NCI-H82 treated with DMSO at 0.1 percent for 48 hours (cell line): ENCODE measurements at regions not wholly inside any gene's neighbourhood (a gene's known extent, or its start where the extent isn't known, plus 50 kb on each side); places are given as distances from the start of the nearest gene placed in this dataset.

Experiments
- DNase-seq: peaks from one replicate; lab custom pipeline; 2025; ENCODE audit not compliant: unreplicated experiment; lab: John Stamatoyannopoulos, UW

GRCh38 chr13:38606699-38607535 lies 80.0 kb upstream of the FREM2 start:
- DNase-seq: no peak

DNA sequence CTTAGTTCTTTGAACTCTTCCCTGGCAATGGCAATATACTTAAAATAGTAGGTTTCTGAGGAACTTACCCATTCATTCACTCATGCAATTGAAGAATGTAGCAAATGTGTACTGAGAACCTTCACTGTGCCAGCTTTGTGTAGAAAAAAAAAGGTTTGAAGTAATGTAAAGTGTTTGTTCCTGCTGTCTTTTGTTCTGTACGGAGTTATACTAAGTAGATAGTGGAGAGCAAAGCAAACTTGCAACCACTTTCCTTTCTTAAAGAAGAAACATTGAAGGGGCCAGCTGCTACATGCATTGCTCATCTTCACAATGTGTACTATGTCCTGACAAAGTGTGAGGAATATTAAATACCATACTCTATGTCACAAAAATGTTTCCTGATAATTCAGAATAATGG lies 68.9 kb upstream of the FREM2 start:
- DNase-seq: no peak

DNA sequence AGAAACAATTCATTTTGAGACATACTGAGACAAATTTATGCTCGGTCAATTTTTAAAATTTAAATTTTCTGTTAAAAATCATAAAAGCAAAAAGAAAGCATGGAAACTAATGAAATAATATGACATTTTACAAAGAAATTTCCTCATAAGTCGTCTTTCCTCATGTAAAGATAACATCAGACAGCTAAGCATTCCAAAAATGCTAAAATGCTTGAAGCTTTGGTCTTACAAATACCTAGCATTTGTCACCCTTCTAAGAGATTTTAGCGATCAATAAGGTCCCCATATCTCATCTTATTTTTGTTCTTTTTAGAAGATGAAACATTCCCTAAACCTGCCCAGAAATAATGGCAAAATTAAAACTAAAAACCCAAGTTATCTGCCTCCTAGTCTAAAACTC lies 68.5 kb upstream of the FREM2 start:
- DNase-seq: no peak

GRCh38 chr13:38618881-38619280 lies 68.0 kb upstream of the FREM2 start:
- no peak for DNase-seq

DNA sequence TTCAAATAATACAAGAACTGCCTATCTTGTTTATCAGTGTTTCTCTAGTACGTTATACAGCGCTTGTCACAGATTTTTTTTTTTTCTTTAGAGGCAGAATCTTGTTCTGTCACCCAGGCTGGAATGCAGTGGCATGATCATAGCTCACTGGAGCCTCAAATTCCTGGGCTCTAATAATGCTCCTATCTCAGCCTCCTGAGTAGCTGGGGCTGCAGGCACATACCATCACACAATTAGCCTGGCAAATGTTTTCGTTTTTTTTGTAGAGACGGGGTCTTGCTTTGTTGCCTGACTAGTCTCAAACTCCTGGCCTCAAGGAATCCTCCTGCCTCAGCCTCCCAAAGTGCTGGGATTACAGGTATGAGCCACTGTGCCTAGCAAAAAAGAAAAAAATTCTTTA lies 66.0 kb upstream of the FREM2 start:
- DNase-seq: no peak

DNA sequence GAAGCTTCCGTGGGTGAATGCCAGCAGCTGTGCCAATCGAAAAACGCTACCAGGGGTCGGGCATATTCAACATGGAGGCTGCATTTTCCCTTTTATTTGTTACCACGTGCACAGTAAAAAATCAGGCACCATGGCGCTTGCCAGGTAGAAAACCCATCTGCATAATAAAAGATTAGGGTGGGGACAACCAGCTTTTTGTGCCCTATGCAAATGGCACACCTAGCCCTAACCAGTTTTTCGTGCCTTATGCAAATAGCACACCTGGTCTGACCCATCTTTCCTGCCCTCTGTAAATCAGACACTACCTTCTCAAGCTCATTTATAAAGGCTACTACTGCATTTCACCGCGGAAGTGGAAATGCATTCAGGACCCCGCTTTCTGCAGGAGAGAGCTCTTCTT lies 62.1 kb upstream of the FREM2 start:
- DNase-seq: no peak

DNA sequence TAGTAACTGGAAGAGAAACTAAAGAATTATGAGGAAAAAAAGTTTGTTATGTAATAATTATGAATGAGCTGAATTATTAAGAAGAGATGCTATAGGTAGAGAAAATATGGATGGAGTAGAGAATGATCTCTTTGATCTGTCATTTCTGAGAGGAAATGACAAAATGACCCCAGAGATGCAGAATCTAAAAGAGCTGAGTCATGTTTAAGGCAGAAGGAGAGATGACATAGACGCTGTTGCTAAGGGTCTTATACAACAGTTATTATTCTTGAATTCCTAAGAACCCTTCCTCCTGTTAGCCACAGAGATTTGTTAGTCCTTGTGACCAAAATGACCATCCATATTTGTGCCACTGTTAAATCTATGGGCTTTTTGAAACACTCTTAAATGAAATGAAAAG lies 58.3 kb upstream of the FREM2 start:
- DNase-seq: no peak

DNA sequence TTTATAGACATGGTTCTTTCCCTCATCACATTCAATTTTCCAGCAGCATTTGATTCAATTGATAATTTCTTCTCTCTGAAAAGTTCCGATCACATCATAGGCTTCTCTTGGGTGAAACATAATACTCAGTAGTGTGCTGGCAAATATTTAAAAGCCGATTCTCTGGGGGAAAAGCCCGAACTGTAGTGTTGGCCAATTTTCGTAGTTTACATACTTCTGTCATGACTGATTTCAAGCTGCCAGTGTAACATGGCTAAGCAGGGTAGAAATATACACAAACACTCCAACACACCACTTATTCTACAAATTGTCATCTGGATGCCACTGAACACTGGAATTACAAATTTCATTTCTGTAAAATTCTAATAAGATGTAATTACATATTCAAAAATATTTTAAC lies 56.1 kb upstream of the FREM2 start:
- DNase-seq: no peak

DNA sequence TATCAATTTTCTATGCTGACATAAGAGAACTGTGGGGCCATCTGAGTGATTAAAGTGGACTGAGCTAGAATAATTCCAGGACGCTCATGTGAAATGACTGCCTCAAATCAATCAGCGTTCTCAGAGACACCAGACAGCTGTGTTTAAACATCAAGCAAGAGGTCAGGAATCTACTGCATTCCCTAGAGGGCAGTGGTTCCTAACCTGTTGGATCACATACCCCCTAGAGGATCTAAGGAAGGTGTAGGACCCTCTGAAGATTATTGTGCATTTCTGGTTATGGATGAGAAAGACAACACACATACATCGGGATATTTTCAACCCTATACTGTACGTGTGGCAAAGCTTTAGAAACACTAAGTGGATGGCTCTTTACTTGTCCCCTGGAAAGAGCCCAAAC lies 51.8 kb upstream of the FREM2 start:
- DNase-seq: no peak

DNA sequence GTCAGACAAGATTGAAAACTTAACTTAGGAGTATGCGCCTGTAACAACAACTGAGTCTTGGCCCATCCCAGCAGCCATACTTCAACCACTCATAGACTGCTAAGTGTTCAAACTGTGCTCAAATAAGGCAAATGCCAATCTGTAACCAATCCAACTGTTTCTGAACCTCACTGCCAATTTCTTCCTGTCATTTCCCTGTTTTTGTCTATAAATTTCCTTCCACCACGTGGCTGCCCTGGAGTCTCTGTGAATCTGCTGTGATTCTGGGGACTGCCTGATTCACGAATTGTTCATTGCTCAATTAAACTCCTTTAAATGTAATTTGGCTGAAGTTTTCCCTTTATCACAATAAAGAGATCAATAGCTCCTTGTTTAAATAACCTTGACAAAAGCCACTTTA lies 50.8 kb upstream of the FREM2 start:
- DNase-seq: no peak

GRCh38 chr13:38636761-38637160 lies 50.1 kb upstream of the FREM2 start:
- no peak for DNase-seq
